Stimulated activated CD8-positive, alpha-beta memory T cell treated with anti-CD3 and anti-CD28 coated beads, Interleukin-7, amount 100 ng/mL, for 48 hours (primary cell): ENCODE measurements at regions not wholly inside any gene's neighbourhood (a gene's known extent, or its start where the extent isn't known, plus 50 kb on each side); places are given as distances from the start of the nearest gene placed in this dataset.

Experiments used
- DNase-seq, 2 donors: peaks; one replicate each; pipeline ENCODE4 v3.0.0-alpha.2; 2020; ENCODE audit warnings: low read depth in 1 of 2; ENCODE audit errors: extremely low read depth in 1 of 2

GRCh38 chr1:232386721-232387510, 243.0 kb downstream of the SIPA1L2 start:
- DNase-seq = no peak

DNA sequence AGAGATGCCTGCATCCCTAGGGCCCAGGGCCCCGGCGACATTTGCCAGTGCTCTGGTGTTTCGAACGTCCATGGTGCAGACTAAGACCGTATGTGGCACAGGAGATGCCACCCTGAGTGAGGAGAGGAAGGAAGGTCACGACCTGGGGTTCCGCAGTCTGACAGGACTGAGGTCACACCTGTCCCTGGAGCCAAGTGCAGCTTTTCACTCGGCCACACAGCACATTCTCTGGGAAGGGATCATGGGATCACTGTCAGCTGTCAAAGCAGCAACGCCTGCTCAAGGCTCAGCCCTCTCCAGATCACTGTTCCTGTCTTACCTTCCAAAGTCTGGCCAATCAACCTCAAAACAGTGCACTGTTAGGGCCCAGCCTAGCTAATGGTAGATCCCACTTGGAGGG, 243.6 kb downstream of the SIPA1L2 start:
- DNase-seq = no peak

- no peak for DNase-seq
Observed at GRCh38 chr1:232385221-232385620, 244.7 kb downstream of the SIPA1L2 start.

DNA sequence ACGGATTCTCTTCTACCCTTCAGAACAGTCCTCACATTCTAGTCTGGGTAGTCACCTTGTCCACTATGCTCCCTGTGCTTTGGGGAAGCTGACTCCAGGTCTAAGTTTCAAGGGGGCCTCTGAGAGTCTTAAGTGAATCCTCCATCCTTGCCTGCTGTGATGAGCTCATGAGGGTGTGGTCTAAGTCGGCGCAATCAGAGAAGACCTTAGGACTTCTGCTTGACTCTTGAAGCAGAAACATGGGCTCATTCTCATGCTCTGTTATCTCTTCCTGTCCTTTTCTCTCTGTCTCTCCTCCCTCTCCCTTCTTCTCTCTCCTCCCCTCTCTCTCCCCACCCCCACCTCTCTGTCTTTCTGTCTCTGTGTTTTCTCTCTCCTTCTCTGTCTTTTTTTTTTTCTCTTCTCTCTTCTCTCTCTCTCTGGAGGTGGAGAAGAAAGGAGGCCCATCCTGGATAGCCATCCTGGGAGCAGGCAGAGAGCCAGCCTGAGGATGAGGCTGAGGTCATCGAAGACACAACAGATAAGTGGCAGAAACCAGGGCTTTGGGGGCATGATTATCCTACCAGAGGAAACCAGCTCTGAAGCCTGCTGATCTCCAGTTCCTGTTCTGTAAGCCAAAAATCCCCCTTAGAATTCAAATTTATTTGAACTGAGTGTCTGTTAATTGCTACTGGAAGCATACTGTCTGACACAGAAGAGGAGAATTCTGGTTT, 245.6 kb downstream of the SIPA1L2 start:
- DNase-seq = no peak

GRCh38 chr1:232383455-232384123, 246.3 kb downstream of the SIPA1L2 start:
- DNase-seq = no peak

DNA sequence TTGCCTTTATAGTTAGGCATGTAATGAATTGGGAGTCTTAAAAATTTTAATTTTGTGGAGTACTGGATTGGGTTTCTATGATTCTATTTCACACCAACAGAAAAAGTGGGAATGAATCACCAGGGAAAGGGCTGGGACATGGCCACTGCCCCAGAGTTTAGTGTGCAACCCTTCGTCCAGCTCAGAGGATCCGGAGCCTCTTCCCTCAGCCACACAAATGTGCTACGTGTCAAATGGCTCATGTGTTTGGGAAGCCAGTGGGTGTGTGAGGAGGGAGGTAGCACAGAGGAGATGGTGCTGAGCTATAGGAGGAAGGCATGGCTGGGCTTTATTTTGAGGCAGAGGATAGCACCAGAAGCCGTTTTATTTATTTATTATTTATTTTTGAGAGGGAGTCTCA, 247.3 kb downstream of the SIPA1L2 start:
- no peak for DNase-seq

DNA sequence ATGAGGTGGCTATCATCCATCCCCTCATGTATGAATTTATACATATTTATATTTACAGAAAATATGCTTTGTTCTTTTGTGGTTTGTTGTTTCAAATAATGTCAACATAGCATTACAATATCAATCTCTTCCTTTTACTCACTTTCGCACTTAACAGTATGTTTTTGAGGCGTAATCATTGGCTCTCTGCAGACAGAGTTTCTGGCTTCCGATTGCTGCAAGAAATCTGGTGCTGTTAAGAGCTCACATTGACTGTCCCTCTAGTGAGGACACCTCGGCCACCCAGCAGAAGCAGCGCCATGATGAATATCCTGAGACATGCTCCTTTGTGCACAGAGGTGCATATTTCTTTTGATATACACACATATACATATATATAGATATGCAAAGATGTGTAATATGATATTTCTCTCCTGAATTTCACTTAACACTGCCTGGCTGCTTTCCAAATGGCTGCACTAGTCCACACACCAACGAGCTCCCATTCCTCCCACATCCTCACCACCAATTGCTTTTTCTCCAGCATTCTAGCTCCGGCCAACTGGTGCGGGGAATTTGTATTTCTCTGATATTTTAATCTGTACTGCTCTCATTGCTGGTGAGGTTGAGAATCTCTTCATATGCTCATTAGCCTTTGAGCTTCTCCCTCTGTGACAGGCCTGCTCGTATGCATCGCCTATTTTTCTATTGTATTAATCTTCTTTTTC, 248.4 kb downstream of the SIPA1L2 start:
- no peak for DNase-seq

- no peak for DNase-seq
Observed at GRCh38 chr1:232380596-232380995, 249.3 kb downstream of the SIPA1L2 start.

DNA sequence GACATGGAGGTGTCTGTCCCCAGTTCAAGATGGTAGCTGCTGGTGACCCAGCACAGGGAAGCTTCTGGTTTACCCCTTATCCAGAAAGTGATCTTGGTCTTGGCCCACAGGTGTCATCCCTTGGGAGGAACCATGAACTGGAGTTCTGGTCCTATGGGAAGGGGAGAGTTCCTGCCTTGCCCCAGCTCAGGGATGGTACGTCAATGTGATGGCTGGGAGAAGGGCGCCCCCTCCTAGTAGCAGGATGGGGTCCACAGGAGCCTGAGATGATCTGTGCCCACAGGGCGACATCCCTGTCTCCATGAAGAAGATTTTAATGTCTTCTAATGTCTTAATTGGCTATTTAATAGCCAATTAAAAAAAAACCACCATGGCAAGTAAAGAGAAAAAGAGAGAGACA, 249.8 kb downstream of the SIPA1L2 start:
- no peak for DNase-seq

GRCh38 chr1:232379063-232379434, 250.9 kb downstream of the SIPA1L2 start:
- no peak for DNase-seq

DNA sequence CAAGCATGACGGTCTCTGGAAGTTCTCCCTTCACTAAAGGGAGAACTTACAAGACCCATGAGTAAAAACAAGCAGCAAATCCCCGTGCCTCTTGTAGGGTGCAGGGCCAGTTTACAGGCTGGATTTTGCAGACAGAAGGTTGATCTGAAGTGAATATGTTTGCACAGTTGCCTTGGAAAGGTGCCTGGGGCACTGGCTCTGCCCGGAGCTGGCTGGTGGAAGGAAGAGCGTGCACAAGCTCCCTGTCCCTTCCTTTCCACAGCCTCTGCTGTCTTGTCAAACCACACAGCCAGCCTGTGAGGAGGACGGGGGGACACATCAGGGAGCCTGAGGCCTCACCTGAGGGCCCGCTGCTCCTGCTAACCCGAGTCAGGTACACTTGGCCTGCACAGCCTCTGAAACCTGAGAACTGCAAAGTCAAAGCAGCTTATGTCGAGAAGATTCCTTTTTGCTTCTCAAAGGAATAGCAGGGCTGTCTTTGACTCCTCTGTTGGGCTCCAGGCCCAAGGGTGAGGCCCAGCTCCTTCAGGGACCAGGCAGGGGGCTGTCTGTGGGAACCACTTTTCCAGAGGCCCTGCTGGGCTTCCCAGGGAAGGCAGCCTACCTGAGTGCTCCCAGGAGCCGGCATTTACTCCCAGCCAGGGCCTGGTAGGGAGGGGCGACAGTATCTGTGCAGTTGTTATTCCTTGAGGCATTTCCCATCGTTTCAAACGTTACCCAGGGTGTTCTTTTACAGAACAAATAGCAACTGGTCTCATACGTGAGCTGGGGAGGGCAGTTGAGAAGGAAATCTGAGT, 251.5 kb downstream of the SIPA1L2 start:
- DNase-seq = no peak

DNA sequence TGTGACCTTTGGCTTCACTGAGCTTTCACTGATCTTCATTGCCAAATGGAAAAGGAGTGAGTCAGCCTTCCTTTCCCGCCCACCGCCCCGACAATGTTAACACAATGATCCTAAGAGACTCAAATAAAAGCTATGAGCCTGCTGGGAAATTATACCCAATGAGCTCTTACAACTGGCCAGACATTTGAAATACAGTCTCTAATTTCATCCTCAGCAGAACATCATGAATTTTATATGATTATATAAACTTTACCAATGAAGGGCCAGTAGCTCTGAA, 252.5 kb downstream of the SIPA1L2 start:
- DNase-seq = no peak

DNA sequence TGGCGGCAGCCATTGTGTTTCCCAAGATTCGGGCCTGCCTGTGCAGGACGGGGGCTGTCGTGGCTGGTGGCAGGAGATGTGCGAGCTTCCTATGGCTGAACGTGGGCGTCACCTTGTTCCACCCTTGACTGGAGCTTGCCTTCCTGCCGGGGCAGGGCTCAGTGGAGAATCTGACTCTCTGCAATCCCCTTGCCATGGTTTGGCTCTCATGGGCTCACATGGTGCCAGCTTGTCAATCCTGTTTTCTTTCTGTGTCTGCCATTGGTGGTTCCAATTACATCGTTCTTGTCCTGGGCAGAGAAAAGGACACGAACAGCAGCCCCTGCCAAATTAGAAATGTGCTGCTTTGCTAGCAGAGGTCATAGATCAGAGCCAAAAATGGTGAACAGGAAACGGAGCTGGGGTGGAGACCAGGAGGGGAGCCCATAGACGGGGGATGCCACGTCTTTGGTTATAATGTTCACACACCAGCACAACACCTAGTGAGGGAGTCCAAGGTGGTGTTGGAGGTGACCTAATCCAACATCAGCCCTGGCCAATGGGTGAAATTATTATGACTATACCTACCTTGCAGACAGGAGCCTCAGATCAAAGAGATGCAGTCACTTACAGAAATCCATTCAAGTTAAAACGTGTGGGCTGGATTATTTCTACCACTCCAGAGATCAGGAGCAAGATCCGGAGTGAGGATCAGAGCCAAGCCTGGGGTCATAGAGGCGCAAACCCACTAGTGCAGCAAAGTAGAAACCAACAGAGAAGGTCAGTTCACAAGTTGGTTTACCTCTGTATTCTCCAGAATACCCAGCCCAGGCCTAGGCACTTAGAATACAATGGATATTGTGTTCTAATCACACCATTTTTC, 253.1 kb downstream of the SIPA1L2 start:
- no peak for DNase-seq

DNA sequence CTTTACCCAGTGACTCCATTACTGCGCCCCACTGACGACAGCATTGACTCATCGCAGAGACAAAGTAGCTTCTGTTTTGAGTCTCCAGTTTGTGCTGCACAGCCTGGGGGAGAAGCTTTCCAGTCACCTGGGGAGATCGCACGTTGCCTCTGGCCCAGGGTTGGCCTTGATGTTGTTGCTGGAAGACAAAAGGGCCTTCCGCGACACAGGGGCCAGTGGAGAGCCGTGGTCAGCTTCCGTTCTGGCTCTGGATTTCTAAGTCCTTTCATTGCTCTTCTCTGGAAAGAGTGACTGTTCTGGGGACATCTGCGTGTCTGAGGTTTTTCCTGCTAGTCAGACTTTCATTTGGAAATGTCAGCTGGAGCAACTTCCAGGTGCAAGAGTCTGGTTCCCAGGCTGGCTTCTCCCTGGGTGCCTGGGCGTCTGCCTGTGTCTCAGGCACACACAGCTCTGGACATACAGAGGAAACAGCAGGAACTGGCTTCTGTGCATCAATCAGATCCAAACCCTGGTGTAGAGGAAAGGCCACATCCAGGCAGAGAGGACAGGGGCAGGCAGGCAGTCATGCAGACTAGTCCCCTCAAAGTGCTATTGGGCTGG, 257.0 kb downstream of the SIPA1L2 start:
- no peak for DNase-seq

- no peak for DNase-seq
Observed at GRCh38 chr1:232372431-232372830, 257.5 kb downstream of the SIPA1L2 start.

GRCh38 chr1:232369451-232370296, 260.3 kb downstream of the SIPA1L2 start:
- DNase-seq = no peak

DNA sequence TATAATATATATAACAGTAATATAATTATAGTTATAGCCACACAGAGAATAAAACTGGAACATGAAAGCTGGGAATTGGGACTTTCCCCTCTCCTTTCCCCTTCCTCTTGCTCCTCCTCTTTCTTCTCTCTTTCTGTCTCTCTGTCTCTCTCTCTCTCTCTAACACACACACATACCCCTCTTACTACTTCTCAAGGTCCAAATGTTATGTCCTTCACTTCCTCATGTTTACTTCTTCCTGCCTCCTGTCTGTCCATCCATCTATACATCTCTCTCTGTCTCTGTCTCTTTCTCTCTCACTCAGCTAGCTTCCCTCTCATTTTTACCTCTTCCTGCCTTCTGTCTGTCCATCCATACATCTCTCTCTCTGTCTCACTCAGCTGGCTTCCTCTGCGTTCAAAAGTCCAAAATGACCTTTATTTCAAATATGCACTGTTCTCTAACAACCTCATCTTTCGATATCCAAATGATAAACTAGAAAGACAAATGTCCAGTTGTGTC, 261.1 kb downstream of the SIPA1L2 start:
- DNase-seq = no peak

- no peak for DNase-seq
Observed at GRCh38 chr1:232367293-232367692, 262.6 kb downstream of the SIPA1L2 start.
